HepG2 (cell line): ENCODE measurements at regions not wholly inside any gene's neighbourhood (a gene's known extent, or its start where the extent isn't known, plus 50 kb on each side); places are given as distances from the start of the nearest gene placed in this dataset.

Experiments
- ZNF776 ChIP-seq: sonication (generic); formaldehyde crosslinking; IDR thresholded peaks from 2 replicates; pipeline ENCODE4 v1.4.0; 2020; ENCODE audit warnings: mild to moderate bottlenecking, missing genetic modification reagents
- ZSCAN29 ChIP-seq: sonication (generic); formaldehyde crosslinking; conservative IDR thresholded peaks from 2 replicates; pipeline ENCODE4 v1.4.0; 2020; ENCODE audit warnings: mild to moderate bottlenecking, missing genetic modification reagents

DNA sequence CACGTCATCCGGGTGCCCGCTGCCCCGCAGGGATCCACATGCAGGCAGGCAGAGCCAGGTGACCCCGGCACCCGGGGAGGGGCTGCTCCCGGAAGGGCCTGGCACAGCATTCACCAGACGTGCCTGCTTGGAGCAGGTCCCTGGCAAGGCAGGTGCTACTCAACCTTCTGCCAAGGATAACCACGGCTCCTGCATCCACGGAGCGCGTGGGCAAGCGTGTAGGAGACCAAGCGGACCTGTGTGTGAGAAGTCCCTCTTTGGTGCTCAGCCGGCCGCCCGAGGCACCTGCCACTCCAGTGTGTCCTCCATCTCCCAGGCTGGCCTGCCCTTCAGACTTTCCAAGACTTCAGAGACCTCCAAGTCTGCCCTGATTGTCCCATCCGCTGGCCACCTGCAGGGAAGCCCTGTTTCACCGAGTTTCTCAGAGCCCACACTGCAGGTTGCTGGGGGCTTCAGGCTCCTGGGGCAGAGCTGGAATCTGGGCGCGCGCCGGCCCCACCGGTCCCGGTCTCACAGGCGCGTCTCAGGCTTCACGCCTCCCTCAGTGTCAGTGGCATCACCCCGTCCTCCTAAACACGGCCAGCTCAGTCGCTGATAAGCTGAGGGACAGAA, 124.3 kb downstream of the DLL1 start:
- TF ChIP-seq ZSCAN29 (CRISPR knock-in tag) (no peak), ZNF776 (CRISPR knock-in tag) (no peak)
